ENCODE measurements at regions not wholly inside any gene's neighbourhood (a gene's known extent, or its start where the extent isn't known, plus 50 kb on each side); places are given as distances from the start of the nearest gene placed in this dataset.

DNA sequence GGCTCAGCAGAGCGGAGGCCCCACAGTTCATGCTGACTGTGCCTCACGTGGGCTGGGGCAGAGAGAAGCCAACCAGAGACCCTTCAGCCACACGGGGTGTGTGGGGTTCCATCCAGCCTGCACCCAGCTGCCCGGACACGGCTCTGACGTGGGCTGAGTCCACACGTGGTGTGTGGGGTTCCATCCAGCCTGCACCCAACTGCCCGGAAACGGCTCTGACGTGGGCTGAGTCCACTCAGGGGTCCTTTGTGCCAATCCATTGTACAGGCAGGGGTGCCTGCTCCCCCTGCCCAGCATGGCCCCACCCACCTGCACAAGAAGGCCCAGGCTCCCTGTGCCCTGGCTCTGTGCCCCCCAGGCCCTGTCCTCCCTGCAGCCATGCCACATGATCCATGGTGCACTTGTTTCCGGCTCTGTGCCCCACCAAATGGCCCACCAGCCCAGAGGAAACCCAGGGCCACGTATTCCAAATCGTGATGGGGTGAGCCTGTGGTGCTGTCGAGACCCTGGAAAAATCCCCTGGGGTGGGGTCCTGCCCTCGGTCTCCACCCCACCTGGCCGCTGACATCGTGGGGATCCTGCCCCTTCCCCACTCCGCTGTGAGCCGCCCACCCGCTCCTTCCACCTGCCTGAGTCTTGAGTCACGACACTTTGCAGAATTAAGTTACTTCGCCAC lies 99.3 kb upstream of the SFSWAP start:
- H3K4me3 ChIP-seq (ENCODE audit: low read depth, poor library complexity, severe bottlenecking), result no peak overlapping the region
- TF ChIP-seq, protein P1, sequence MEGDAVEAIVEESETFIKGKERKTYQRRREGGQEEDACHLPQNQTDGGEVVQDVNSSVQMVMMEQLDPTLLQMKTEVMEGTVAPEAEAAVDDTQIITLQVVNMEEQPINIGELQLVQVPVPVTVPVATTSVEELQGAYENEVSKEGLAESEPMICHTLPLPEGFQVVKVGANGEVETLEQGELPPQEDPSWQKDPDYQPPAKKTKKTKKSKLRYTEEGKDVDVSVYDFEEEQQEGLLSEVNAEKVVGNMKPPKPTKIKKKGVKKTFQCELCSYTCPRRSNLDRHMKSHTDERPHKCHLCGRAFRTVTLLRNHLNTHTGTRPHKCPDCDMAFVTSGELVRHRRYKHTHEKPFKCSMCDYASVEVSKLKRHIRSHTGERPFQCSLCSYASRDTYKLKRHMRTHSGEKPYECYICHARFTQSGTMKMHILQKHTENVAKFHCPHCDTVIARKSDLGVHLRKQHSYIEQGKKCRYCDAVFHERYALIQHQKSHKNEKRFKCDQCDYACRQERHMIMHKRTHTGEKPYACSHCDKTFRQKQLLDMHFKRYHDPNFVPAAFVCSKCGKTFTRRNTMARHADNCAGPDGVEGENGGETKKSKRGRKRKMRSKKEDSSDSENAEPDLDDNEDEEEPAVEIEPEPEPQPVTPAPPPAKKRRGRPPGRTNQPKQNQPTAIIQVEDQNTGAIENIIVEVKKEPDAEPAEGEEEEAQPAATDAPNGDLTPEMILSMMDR (IDR thresholded peaks at IDR 0.05), result no peak
- no peak for TF ChIP-seq POLR2A (IDR thresholded peaks at IDR 0.05)
- WGBS, 2 donors, result 87 to 89% methylated on average over 22 of the region's 22 CpGs
- intact Hi-C loops (cut with DNase I; ENCODE audit: low total_unique reads), result no loop called here
- no peak for DNase-seq (ENCODE audit: low spot score in 2 of 2)

DNA sequence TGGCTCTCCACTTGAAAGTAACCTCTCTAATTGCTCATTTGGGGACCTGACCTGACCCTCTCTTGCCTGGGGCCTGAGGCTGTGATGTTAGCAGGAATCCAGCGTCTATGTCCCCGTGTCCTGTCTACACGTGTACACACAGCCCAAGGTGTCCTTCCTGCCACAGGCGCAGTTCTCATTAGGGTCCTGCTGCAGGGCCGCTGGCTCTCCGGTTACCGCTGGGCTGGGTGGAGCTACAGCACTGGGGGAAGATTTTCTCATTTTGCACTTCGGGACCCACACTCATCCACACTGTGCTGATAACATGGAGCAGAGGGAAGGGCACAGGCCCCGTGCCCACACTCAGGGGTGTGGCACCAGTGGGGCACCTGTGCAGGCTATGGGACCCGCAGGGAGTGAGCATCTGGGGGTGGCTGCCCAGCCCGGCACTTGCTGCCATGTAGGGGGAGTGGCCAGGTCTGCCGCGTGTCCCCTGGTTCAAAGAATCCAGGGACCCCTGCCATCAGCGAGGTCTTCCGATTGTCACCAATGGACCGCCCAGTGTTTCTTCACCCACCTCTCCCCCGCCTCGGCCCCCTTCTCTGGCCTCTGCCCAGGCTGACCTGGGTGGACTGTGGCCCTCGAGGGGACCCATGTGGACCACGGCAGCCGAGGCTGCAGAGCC lies 98.7 kb upstream of the SFSWAP start:
- WGBS, 2 donors, result 77 to 81% methylated on average over 20 to 21 of the region's 21 CpGs
- TF ChIP-seq POLR2A (IDR thresholded peaks at IDR 0.05), result no peak
- TF ChIP-seq, protein P1 (IDR thresholded peaks at IDR 0.05), result no peak
- DNase-seq (ENCODE audit: low spot score in 2 of 2), result no peak
- no peak overlapping the region for H3K4me3 ChIP-seq (ENCODE audit: low read depth, poor library complexity, severe bottlenecking)
- intact Hi-C loops (cut with DNase I; ENCODE audit: low total_unique reads), result no loop called here

DNA sequence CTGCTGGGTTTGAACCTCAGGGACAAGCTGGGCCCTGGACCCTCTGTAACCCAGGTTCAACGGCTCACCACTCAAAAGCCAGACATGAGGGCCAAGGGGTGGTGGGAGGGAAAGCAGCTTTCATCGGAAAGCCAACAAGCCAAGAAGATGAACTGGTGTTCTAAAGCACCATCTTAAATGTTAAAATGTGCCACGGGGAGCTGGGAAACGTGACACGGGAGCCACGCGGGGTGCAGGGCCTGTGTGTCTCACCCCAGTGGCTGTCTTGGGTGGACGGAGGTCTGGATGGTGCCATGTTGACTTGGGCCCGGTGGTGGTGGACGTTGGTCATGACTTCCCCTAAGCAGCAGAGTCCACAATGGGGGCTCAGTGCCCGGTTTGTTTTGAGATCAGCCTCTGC lies 97.7 kb upstream of the SFSWAP start:
- no peak for TF ChIP-seq POLR2A (IDR thresholded peaks at IDR 0.05)
- TF ChIP-seq, protein P1 (IDR thresholded peaks at IDR 0.05), result no peak
- H3K4me3 ChIP-seq (ENCODE audit: low read depth, poor library complexity, severe bottlenecking), result no peak overlapping the region
- intact Hi-C loops (cut with DNase I; ENCODE audit: low total_unique reads), result no loop called here
- WGBS, 2 donors, result 86% methylated on average over 11 of the region's 11 CpGs
- no peak for DNase-seq (ENCODE audit: low spot score in 2 of 2)

DNA sequence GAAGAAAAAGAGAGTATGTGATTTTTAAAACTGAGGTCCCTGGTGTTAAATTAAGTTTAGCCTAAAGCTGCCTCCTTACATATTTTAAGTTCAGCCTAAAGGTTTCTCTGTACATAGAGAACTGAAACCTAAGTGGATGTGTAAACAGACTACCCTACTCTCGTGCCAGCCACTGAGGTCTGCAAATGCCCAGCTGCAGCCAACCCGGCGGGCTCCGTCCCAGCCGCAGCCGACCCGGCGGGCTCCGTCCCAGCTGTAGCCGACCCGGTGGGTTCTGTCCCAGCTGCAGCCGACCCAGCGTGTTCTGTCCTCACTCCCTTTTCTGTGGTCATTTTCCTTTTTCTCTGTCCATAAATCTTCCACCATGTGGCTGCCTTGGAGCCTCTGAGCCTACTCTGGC lies 97.2 kb upstream of the SFSWAP start:
- TF ChIP-seq, protein P1 (IDR thresholded peaks at IDR 0.05), result no peak
- no peak for TF ChIP-seq POLR2A (IDR thresholded peaks at IDR 0.05)
- no peak for DNase-seq (ENCODE audit: low spot score in 2 of 2)
- intact Hi-C loops (cut with DNase I; ENCODE audit: low total_unique reads), result no loop called here
- H3K4me3 ChIP-seq (ENCODE audit: low read depth, poor library complexity, severe bottlenecking), result no peak overlapping the region
- WGBS, 2 donors, result 78 to 86% methylated on average over 13 of the region's 13 CpGs

DNA sequence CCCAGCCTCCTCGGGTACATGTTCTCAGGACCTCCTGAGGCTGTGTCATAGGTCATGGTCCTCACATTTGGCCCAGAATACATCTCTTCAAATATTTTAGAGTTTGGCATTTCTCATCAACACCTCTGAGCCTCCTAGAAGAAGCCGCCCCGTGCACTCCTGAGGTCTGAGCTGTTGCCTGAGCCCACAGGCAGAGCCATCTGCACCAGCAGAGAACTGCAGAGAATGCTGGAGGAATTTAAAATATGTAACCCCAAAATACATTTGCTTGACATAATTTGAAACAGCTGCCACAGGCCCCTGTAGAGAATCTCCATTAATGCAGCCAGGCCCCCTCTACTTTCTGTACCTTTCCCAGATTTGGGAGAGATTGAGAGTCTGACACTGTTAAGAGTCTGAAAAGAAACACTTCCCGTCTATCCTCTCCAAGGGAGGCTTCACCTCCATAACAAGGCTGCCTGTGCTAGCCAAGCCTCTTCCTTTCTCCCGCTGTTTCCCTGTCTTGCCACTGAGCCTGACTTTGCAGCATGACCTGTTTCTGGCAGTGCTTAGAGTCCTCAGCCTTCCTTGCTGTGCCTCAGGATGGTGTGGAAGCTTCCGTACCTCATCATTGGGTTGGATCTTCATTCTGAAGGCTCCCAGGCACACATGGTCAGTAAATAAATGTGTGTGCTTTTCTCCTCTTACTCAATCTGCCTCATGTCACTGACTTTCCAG lies 95.4 kb upstream of the SFSWAP start:
- intact Hi-C loops (cut with DNase I; ENCODE audit: low total_unique reads), result no loop called here
- DNase-seq (ENCODE audit: low spot score in 2 of 2), result no peak
- no peak overlapping the region for H3K4me3 ChIP-seq (ENCODE audit: low read depth, poor library complexity, severe bottlenecking)
- WGBS, 2 donors, result 50 to 60% methylated on average over 6 of the region's 6 CpGs
- TF ChIP-seq, protein P1 (IDR thresholded peaks at IDR 0.05), result no peak
- no peak for TF ChIP-seq POLR2A (IDR thresholded peaks at IDR 0.05)

Measured in lower leg skin (tissue), 4 donors.